Fibroblast of mammary gland (primary cell): ENCODE measurements at regions not wholly inside any gene's neighbourhood (a gene's known extent, or its start where the extent isn't known, plus 50 kb on each side); places are given as distances from the start of the nearest gene placed in this dataset.

Experiments
- DNase-seq: peaks from one replicate; pipeline ENCODE4 v3.0.0-alpha.2; 2010; ENCODE audit warnings: low read depth
- H3K4me3 ChIP-seq: 2 replicates; pipeline ENCODE4 v1.5.1; 2011; ENCODE audit warnings: low read depth, mild to moderate bottlenecking, low read length, moderate library complexity; ENCODE audit not compliant: control insufficient read depth
- CTCF ChIP-seq: conservative IDR thresholded peaks from 2 replicates; pipeline ENCODE4 v1.5.1; 2011; ENCODE audit warnings: low read depth, low read length, inconsistent platforms; ENCODE audit not compliant: control insufficient read depth, insufficient read depth

- H3K4me3 ChIP-seq: no peak overlapping the region
- no peak for DNase-seq
- no peak for TF ChIP-seq CTCF
Observed at GRCh38 chr7:126040114-126041045, 1110.8 kb upstream of the POT1 start.

GRCh38 chr7:126026421-126027088, 1096.9 kb upstream of the POT1 start:
- no peak for TF ChIP-seq CTCF
- DNase-seq: no peak
- H3K4me3 ChIP-seq: no peak overlapping the region

GRCh38 chr7:126022452-126022851, 1092.8 kb upstream of the POT1 start:
- H3K4me3 ChIP-seq: no peak overlapping the region
- no peak for TF ChIP-seq CTCF
- DNase-seq: no peak

- no peak overlapping the region for H3K4me3 ChIP-seq
- no peak for TF ChIP-seq CTCF
- no peak for DNase-seq
Observed at GRCh38 chr7:126016722-126017121, 1087.1 kb upstream of the POT1 start.

GRCh38 chr7:126005064-126005463, 1075.4 kb upstream of the POT1 start:
- H3K4me3 ChIP-seq: no peak overlapping the region
- no peak for DNase-seq
- TF ChIP-seq CTCF: no peak

- no peak overlapping the region for H3K4me3 ChIP-seq
- no peak for DNase-seq
- no peak for TF ChIP-seq CTCF
Observed at GRCh38 chr7:126001349-126001748, 1071.7 kb upstream of the POT1 start.
